Chondrocyte (in vitro differentiated cells): ENCODE measurements at regions not wholly inside any gene's neighbourhood (a gene's known extent, or its start where the extent isn't known, plus 50 kb on each side); places are given as distances from the start of the nearest gene placed in this dataset.

ENCODE experiments used
- DNase-seq: peaks from one replicate; pipeline ENCODE4 v3.0.0; 2021; ENCODE audit warnings: mixed read lengths, low spot score
- H3K27ac Mint-ChIP-seq: one replicate; pipeline ENCODE4 v1.8.0; 2021; ENCODE audit warnings: mild to moderate bottlenecking, moderate library complexity, mixed read lengths; ENCODE audit not compliant: unreplicated experiment
- H3K27me3 Mint-ChIP-seq: 2 replicates; pipeline ENCODE4 v1.8.0; 2021; ENCODE audit warnings: low read depth, mixed read lengths
- H3K36me3 Mint-ChIP-seq: 2 replicates; pipeline ENCODE4 v1.8.0; 2021; ENCODE audit warnings: low read depth, mixed read lengths
- H3K4me1 Mint-ChIP-seq: 2 replicates; pipeline ENCODE4 v1.8.0; 2021; ENCODE audit warnings: low read depth, mild to moderate bottlenecking, mixed read lengths
- H3K4me3 Mint-ChIP-seq: one replicate; pipeline ENCODE4 v1.8.0; 2021; ENCODE audit warnings: mild to moderate bottlenecking, moderate library complexity, mixed read lengths; ENCODE audit not compliant: unreplicated experiment
- H3K9me3 Mint-ChIP-seq: 2 replicates; pipeline ENCODE4 v1.8.0; 2021; ENCODE audit warnings: low read depth, mixed read lengths
- CTCF ChIP-seq: fragments of 200-600 bp; sonication (generic); IDR thresholded peaks from 2 replicates; pipeline ENCODE4 v1.5.0; 2021; ENCODE audit warnings: antibody characterized with exemption, mild to moderate bottlenecking, moderate library complexity

- H3K36me3 Mint-ChIP-seq, result no peaks in the 10 kb centered on the region
- no peak overlapping the region for H3K4me3 Mint-ChIP-seq
- no peak for DNase-seq
- H3K9me3 Mint-ChIP-seq, result peaks cover 27% of the 10 kb centered on the region
- no peaks in the 10 kb centered on the region for H3K27me3 Mint-ChIP-seq
- H3K27ac Mint-ChIP-seq, result no peak overlapping the region
- TF ChIP-seq CTCF, result no peak
- no peaks in the 10 kb centered on the region for H3K4me1 Mint-ChIP-seq
Observed at GRCh38 chr5:63564789-63565188, 397.5 kb downstream of the HTR1A start.

- no peak for TF ChIP-seq CTCF
- peaks cover 23% of the 10 kb centered on the region for H3K9me3 Mint-ChIP-seq
- H3K27me3 Mint-ChIP-seq, result no peaks in the 10 kb centered on the region
- no peak overlapping the region for H3K27ac Mint-ChIP-seq
- H3K4me1 Mint-ChIP-seq, result no peaks in the 10 kb centered on the region
- H3K36me3 Mint-ChIP-seq, result no peaks in the 10 kb centered on the region
- DNase-seq, result no peak
- no peak overlapping the region for H3K4me3 Mint-ChIP-seq
Observed at GRCh38 chr5:63563008-63563917, 399.0 kb downstream of the HTR1A start.

GRCh38 chr5:63555874-63556273 lies 406.4 kb downstream of the HTR1A start:
- H3K4me3 Mint-ChIP-seq, result no peak overlapping the region
- no peak for TF ChIP-seq CTCF
- no peaks in the 10 kb centered on the region for H3K4me1 Mint-ChIP-seq
- H3K36me3 Mint-ChIP-seq, result no peaks in the 10 kb centered on the region
- no peak for DNase-seq
- H3K9me3 Mint-ChIP-seq, result peaks cover 8% of the 10 kb centered on the region
- no peak overlapping the region for H3K27ac Mint-ChIP-seq
- H3K27me3 Mint-ChIP-seq, result no peaks in the 10 kb centered on the region

- Mint-ChIP-seq H3K4me1 (no peaks in the 10 kb centered on the region), H3K4me3 (no peak overlapping the region), H3K27me3 (no peaks in the 10 kb centered on the region), H3K9me3 (no peaks in the 10 kb centered on the region), H3K27ac (no peak overlapping the region), H3K36me3 (no peaks in the 10 kb centered on the region)
- no peak for TF ChIP-seq CTCF
- DNase-seq, result no peak
Observed at GRCh38 chr5:63554191-63554590, 408.1 kb downstream of the HTR1A start.

- Mint-ChIP-seq H3K27ac (no peak overlapping the region), H3K27me3 (peaks cover 1% of the 10 kb centered on the region), H3K36me3 (no peaks in the 10 kb centered on the region), H3K4me3 (no peak overlapping the region), H3K9me3 (no peaks in the 10 kb centered on the region), H3K4me1 (no peaks in the 10 kb centered on the region)
- no peak for TF ChIP-seq CTCF
- DNase-seq, result no peak
Observed at GRCh38 chr5:63553073-63553472, 409.2 kb downstream of the HTR1A start.
